Sigmoid colon (tissue), 6 donors: ENCODE measurements at regions not wholly inside any gene's neighbourhood (a gene's known extent, or its start where the extent isn't known, plus 50 kb on each side); places are given as distances from the start of the nearest gene placed in this dataset.
A peak's percentile ranks its signal among the peaks of the same experiment; 100 is the strongest.

ENCODE experiments used
- DNase-seq: peaks from one replicate; pipeline ENCODE4 v3.0.0-alpha.2; 2019
- H3K27ac ChIP-seq, 4 donors: fragments of 200-600 bp; sonication (generic); one replicate each; pipeline ENCODE4 v1.5.1; 2016 to 2019; ENCODE audit warnings: mild to moderate bottlenecking in 1 of 4
- H3K27me3 ChIP-seq, 3 donors: fragments of 200-600 bp; sonication (generic); one replicate each; pipeline ENCODE4 v1.5.1; 2019; ENCODE audit warnings: mild to moderate bottlenecking in 1 of 3
- H3K36me3 ChIP-seq, 4 donors: fragments of 200-600 bp; sonication (generic); one replicate each; pipeline ENCODE4 v1.5.1; 2016 to 2019
- H3K4me1 ChIP-seq, 4 donors: fragments of 200-600 bp; sonication (generic); one replicate each; pipeline ENCODE4 v1.5.1; 2017 to 2019
- H3K4me3 ChIP-seq, 4 donors: fragments of 200-600 bp; sonication (generic); one replicate each; pipeline ENCODE4 v1.5.1; 2017 to 2019; ENCODE audit warnings: mild to moderate bottlenecking in 2 of 4, moderate library complexity in 1 of 4
- H3K9me3 ChIP-seq, 4 donors: fragments of 200-600 bp in 3 of 4; sonication (generic) in 3 of 4; one replicate each; pipeline versions ENCODE4 v1.5.1 to v1.6.1; 2013 to 2019
- CTCF ChIP-seq, 4 experiments: fragments of 450-650 bp in 3 of 4; fragments of 200-600 bp in 1 of 4; IDR thresholded peaks; one replicate each; pipeline ENCODE4 v1.5.1; 2016 to 2019; ENCODE audit warnings: antibody characterized with exemption in 4 of 4, mild to moderate bottlenecking in 3 of 4, moderate library complexity in 2 of 4
- EP300 ChIP-seq, 4 donors: sonication (generic); formaldehyde crosslinking; IDR thresholded peaks; one replicate each; pipeline ENCODE4 v1.6.1; 2017; ENCODE audit warnings: antibody characterized with exemption in 4 of 4
- POLR2A ChIP-seq, 2 donors: fragments of 450-650 bp; IDR thresholded peaks; one replicate each; pipeline ENCODE4 v1.6.1; 2016; ENCODE audit warnings: antibody characterized with exemption in 2 of 2, mild to moderate bottlenecking in 2 of 2, moderate library complexity in 2 of 2
- POLR2AphosphoS5 ChIP-seq, 4 donors: sonication (generic); formaldehyde crosslinking; IDR thresholded peaks; one replicate each; pipeline ENCODE4 v1.6.1; 2017; ENCODE audit warnings: antibody characterized with exemption in 4 of 4
- WGBS, 2 donors: extraction: QIAGEN DNeasy Blood & Tissue Kit; methylation state at CpG; one replicate each; pipeline ENCODE4 v1.1.7; 2013; 5-methylcytosine and 5-hydroxymethylcytosine counted together
- intact Hi-C: fragments of 100-400 bp; cut with DNase I; formaldehyde crosslinking; loops from one replicate; pipeline ENCODE4 v1.15.1; 2023
- donor health status: healthy with polysubstance abuse.
- donor health status: healthy.

- DNase-seq: no peak
- intact Hi-C loops: no loop called here
Observed at GRCh38 chr10:60491162-60491561, 101.5 kb upstream of the ANK3 start.

GRCh38 chr10:60490013-60490412, 100.3 kb upstream of the ANK3 start:
- Histone ChIP-seq H3K9me3 (no peaks in the 10 kb centered on the region), H3K36me3 (no peaks in the 10 kb centered on the region), H3K27me3 (no peaks in the 10 kb centered on the region), H3K4me3 (no peak overlapping the region), H3K27ac (peak overlapping the region in 2 of 4 donors; percentile 0 to 14), H3K4me1 (peaks cover 0 to 7% (median 0%) of the 10 kb centered on the region in 4 donors)
- intact Hi-C loops: no loop called here
- no peak for DNase-seq
- TF ChIP-seq POLR2A (IDR thresholded peaks at IDR 0.05): no peak
- no peak for TF ChIP-seq EP300 (IDR thresholded peaks at IDR 0.05)
- TF ChIP-seq POLR2AphosphoS5 (IDR thresholded peaks at IDR 0.05): no peak
- no peak for TF ChIP-seq CTCF (IDR thresholded peaks at IDR 0.05)
- WGBS, 2 donors: 39 to 62% methylated on average over 3 of the region's 3 CpGs

More at GRCh38 chr10:60491162-60491561, 101.5 kb upstream of the ANK3 start:
- 77 to 83% methylated on average over 2 of the region's 2 CpGs for WGBS, 2 donors
- Histone ChIP-seq H3K4me1 (peaks cover 0 to 7% (median 0%) of the 10 kb centered on the region in 4 donors), H3K27me3 (no peaks in the 10 kb centered on the region), H3K36me3 (no peaks in the 10 kb centered on the region), H3K27ac (no peak overlapping the region), H3K4me3 (no peak overlapping the region), H3K9me3 (no peaks in the 10 kb centered on the region)
- TF ChIP-seq CTCF (IDR thresholded peaks at IDR 0.05): no peak
- no peak for TF ChIP-seq POLR2AphosphoS5 (IDR thresholded peaks at IDR 0.05)
- TF ChIP-seq POLR2A (IDR thresholded peaks at IDR 0.05): no peak
- no peak for TF ChIP-seq EP300 (IDR thresholded peaks at IDR 0.05)

GRCh38 chr10:60488111-60488669, 98.5 kb upstream of the ANK3 start:
- no peak overlapping the region for H3K4me3 ChIP-seq
- 88 to 89% methylated on average over 1 of the region's 1 CpG for WGBS, 2 donors
- no peak overlapping the region for H3K27ac ChIP-seq
- intact Hi-C loops: no loop called here
- no peaks in the 10 kb centered on the region for H3K27me3 ChIP-seq
- TF ChIP-seq POLR2AphosphoS5 (IDR thresholded peaks at IDR 0.05) (no peak), CTCF (IDR thresholded peaks at IDR 0.05) (no peak), POLR2A (IDR thresholded peaks at IDR 0.05) (no peak), EP300 (IDR thresholded peaks at IDR 0.05) (no peak)
- no peak for DNase-seq
- H3K9me3 ChIP-seq: no peaks in the 10 kb centered on the region
- H3K4me1 ChIP-seq: peaks cover 0 to 7% (median 0%) of the 10 kb centered on the region in 4 donors
- H3K36me3 ChIP-seq: no peaks in the 10 kb centered on the region

GRCh38 chr10:60487543-60487942, 97.9 kb upstream of the ANK3 start:
- TF ChIP-seq POLR2AphosphoS5 (IDR thresholded peaks at IDR 0.05) (no peak), CTCF (IDR thresholded peaks at IDR 0.05) (no peak), EP300 (IDR thresholded peaks at IDR 0.05) (no peak), POLR2A (IDR thresholded peaks at IDR 0.05) (no peak)
- 84 to 90% methylated on average over 9 of the region's 9 CpGs for WGBS, 2 donors
- Histone ChIP-seq H3K27me3 (no peaks in the 10 kb centered on the region), H3K27ac (no peak overlapping the region), H3K9me3 (no peaks in the 10 kb centered on the region), H3K4me1 (peaks cover 0 to 7% (median 0%) of the 10 kb centered on the region in 4 donors), H3K36me3 (no peaks in the 10 kb centered on the region), H3K4me3 (no peak overlapping the region)
- DNase-seq: no peak
- intact Hi-C loops: no loop called here

- TF ChIP-seq POLR2AphosphoS5 (IDR thresholded peaks at IDR 0.05) (no peak), EP300 (IDR thresholded peaks at IDR 0.05) (no peak), POLR2A (IDR thresholded peaks at IDR 0.05) (no peak), CTCF (IDR thresholded peaks at IDR 0.05) (no peak)
- no peaks in the 10 kb centered on the region for H3K9me3 ChIP-seq
- H3K4me3 ChIP-seq: no peak overlapping the region
- 96 to 98% methylated on average over 5 of the region's 5 CpGs for WGBS, 2 donors
- H3K27me3 ChIP-seq: no peaks in the 10 kb centered on the region
- H3K36me3 ChIP-seq: no peaks in the 10 kb centered on the region
- peaks cover 0 to 20% (median 5%) of the 10 kb centered on the region in 4 donors for H3K4me1 ChIP-seq
- DNase-seq: no peak
- no peak overlapping the region for H3K27ac ChIP-seq
- intact Hi-C loops: no loop called here
Observed at GRCh38 chr10:60485025-60485424, 95.3 kb upstream of the ANK3 start.
